ENCODE measurements at regions not wholly inside any gene's neighbourhood (a gene's known extent, or its start where the extent isn't known, plus 50 kb on each side); places are given as distances from the start of the nearest gene placed in this dataset.
"Not testable (repeated sequence)": the region's sequence is repeated elsewhere in the genome, so short reads cannot be mapped to it uniquely, and the experiment has no call there.

GRCh38 chr4:164095313-164096110, 601.0 kb downstream of the TMA16 start:
- DNase-seq (ENCODE audit: low read depth), result no peak
- no peak overlapping the region for H3K4me3 ChIP-seq (ENCODE audit: low read depth, low read length)
- no peak for TF ChIP-seq CTCF (conservative IDR thresholded peaks at IDR 0.05; ENCODE audit: low read depth, low read length)

GRCh38 chr4:164096766-164097518, 602.5 kb downstream of the TMA16 start:
- no peak for DNase-seq (ENCODE audit: low read depth)
- no peak overlapping the region for H3K4me3 ChIP-seq (ENCODE audit: low read depth, low read length)
- TF ChIP-seq CTCF (conservative IDR thresholded peaks at IDR 0.05; ENCODE audit: low read depth, low read length), result no peak

DNA sequence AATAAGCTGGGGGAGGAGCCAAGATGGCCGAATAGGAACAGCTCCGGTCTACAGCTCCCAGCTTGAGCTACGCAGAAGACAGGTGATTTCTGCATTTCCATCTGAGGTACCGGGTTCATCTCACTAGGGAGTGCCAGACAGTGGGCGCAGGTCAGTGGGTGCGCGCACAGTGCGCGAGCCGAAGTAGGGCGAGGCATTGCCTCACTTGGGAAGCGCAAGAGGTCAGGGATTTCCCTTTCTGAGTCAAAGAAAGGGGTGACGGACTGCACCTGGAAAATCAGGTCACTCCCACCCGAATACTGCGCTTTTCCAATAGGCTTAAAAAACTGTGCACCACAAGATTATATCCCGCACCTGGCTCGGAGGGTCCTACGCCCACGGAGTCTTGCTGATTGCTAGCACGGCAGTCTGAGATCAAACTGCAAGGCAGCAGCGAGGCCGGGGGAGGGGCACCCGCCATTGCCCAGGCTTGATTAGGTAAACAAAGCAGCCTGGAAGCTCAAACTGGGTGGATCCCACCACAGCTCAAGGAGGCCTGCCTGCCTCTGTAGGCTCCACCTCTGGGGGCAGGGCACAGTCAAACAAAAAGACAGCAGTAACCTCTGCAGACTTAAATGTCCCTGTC, 606.4 kb downstream of the TMA16 start:
- not testable (repeated sequence) for DNase-seq (ENCODE audit: low read depth); H3K4me3 ChIP-seq (ENCODE audit: low read depth, low read length)

- H3K4me3 ChIP-seq (ENCODE audit: low read depth, low read length), result no peak overlapping the region
- no peak for TF ChIP-seq CTCF (conservative IDR thresholded peaks at IDR 0.05; ENCODE audit: low read depth, low read length)
- no peak for DNase-seq (ENCODE audit: low read depth)
Observed at GRCh38 chr4:164108971-164109370, 614.5 kb downstream of the TMA16 start.

DNA sequence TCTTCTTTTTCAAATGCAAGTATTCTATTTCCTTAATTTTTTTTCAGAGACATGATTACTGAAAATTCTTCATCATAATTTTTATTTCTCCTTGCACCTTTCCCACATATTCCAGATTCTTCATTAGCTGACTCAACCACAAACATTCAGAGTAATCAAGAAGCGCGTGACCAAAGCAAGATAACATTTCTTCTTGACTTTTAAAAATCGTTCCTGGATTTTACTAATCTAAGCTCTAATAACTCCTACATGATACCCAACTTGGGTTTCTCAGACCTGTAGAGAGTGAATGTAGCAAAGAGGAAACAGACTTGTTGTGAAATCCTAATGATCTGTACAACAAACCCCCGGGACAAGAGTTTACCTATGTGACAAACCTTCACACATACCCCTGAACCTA, 615.0 kb downstream of the TMA16 start:
- no peak overlapping the region for H3K4me3 ChIP-seq (ENCODE audit: low read depth, low read length)
- no peak for TF ChIP-seq CTCF (conservative IDR thresholded peaks at IDR 0.05; ENCODE audit: low read depth, low read length)
- no peak for DNase-seq (ENCODE audit: low read depth)

DNA sequence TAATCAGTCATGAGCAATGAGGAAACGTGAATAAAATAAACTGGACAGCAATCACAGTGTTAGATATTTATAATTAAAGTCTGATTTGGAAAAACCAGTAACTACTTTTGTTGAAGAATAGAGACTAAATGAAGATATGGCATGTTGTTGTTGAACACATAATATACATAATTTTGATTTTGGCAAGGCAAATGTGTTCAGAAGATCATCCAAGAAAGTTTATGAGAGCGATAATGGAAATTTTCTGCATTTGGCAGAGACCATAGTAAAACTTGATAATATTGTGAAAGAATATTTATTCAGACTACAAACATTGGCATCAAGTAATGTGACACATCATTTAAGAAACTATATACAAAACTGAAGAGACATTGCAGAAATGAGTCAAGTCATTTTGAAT, 620.7 kb downstream of the TMA16 start:
- no peak for TF ChIP-seq CTCF (conservative IDR thresholded peaks at IDR 0.05; ENCODE audit: low read depth, low read length)
- no peak for DNase-seq (ENCODE audit: low read depth)
- H3K4me3 ChIP-seq (ENCODE audit: low read depth, low read length), result no peak overlapping the region

GRCh38 chr4:164116286-164116685, 621.8 kb downstream of the TMA16 start:
- TF ChIP-seq CTCF (conservative IDR thresholded peaks at IDR 0.05; ENCODE audit: low read depth, low read length), result no peak
- no peak for DNase-seq (ENCODE audit: low read depth)
- no peak overlapping the region for H3K4me3 ChIP-seq (ENCODE audit: low read depth, low read length)
